Peyer's patch (tissue), 4 donors: ENCODE measurements at regions not wholly inside any gene's neighbourhood (a gene's known extent, or its start where the extent isn't known, plus 50 kb on each side); places are given as distances from the start of the nearest gene placed in this dataset.

Source experiments
- CTCF ChIP-seq, 6 experiments: fragments of 450-650 bp in 4 of 6; fragments of 200-600 bp in 2 of 6; sonication (generic) in 1 of 6; IDR thresholded peaks; one replicate each; pipeline ENCODE4 v1.5.1; 2017 to 2019; ENCODE audit warnings: antibody characterized with exemption in 6 of 6, mild to moderate bottlenecking in 3 of 6, moderate library complexity in 1 of 6
- POLR2A ChIP-seq, 2 donors: fragments of 450-650 bp; IDR thresholded peaks; one replicate each; pipeline ENCODE4 v1.5.1; 2017; ENCODE audit warnings: antibody characterized with exemption in 2 of 2, mild to moderate bottlenecking in 2 of 2, moderate library complexity in 2 of 2

- no peak for TF ChIP-seq CTCF (IDR thresholded peaks at IDR 0.05)
- TF ChIP-seq POLR2A (IDR thresholded peaks at IDR 0.05): no peak
Measured at GRCh38 chr20:18981962-18982539, 168.5 kb downstream of the SCP2D1 start.
